ENCODE measurements at regions not wholly inside any gene's neighbourhood (a gene's known extent, or its start where the extent isn't known, plus 50 kb on each side); places are given as distances from the start of the nearest gene placed in this dataset.

GRCh38 chr19:31910224-31910623, 435.2 kb upstream of the ZNF507 start:
- DNase-seq, result no peak
- 70 to 84% methylated on average over 4 to 6 of the region's 6 CpGs for WGBS, 2 donors
- H3K27ac ChIP-seq, result peak overlapping the region in 1 of 2 donors; percentile 70

GRCh38 chr19:31911577-31911976, 433.8 kb upstream of the ZNF507 start:
- no peaks in the 10 kb centered on the region for H3K27me3 ChIP-seq
- DNase-seq, result no peak
- no peak overlapping the region for H3K4me3 ChIP-seq
- no peaks in the 10 kb centered on the region for H3K9me3 ChIP-seq
- intact Hi-C loops (cut with DNase I; ENCODE audit: low total_unique reads), result no loop called here
- H3K4me1 ChIP-seq, result peaks cover 20% of the 10 kb centered on the region
- 80 to 85% methylated on average over 6 of the region's 6 CpGs for WGBS, 2 donors
- H3K27ac ChIP-seq, result no peak overlapping the region
- no peaks in the 10 kb centered on the region for H3K36me3 ChIP-seq (ENCODE audit: low read depth, missing control alignments)
- TF ChIP-seq CTCF (IDR thresholded peaks at IDR 0.05) (no peak), POLR2A (IDR thresholded peaks at IDR 0.05) (no peak)

More at GRCh38 chr19:31910224-31910623, 435.2 kb upstream of the ZNF507 start:
- intact Hi-C loops (cut with DNase I; ENCODE audit: low total_unique reads), result no loop called here
- peaks cover 28% of the 10 kb centered on the region for H3K4me1 ChIP-seq
- H3K36me3 ChIP-seq (ENCODE audit: low read depth, missing control alignments), result no peaks in the 10 kb centered on the region
- no peak for TF ChIP-seq CTCF (IDR thresholded peaks at IDR 0.05)
- no peak for TF ChIP-seq POLR2A (IDR thresholded peaks at IDR 0.05)
- no peaks in the 10 kb centered on the region for H3K27me3 ChIP-seq
- H3K9me3 ChIP-seq, result no peaks in the 10 kb centered on the region
- H3K4me3 ChIP-seq, result no peak overlapping the region

GRCh38 chr19:31913103-31913661, 432.2 kb upstream of the ZNF507 start:
- H3K4me1 ChIP-seq, result peaks cover 11% of the 10 kb centered on the region
- intact Hi-C loops (cut with DNase I; ENCODE audit: low total_unique reads), result no loop called here
- TF ChIP-seq POLR2A (IDR thresholded peaks at IDR 0.05) (no peak), CTCF (IDR thresholded peaks at IDR 0.05) (no peak)
- H3K36me3 ChIP-seq (ENCODE audit: low read depth, missing control alignments), result no peaks in the 10 kb centered on the region
- WGBS, 2 donors, result 45 to 53% methylated on average over 7 of the region's 7 CpGs
- DNase-seq, result no peak
- H3K27ac ChIP-seq, result no peak overlapping the region
- no peaks in the 10 kb centered on the region for H3K9me3 ChIP-seq
- no peak overlapping the region for H3K4me3 ChIP-seq
- H3K27me3 ChIP-seq, result no peaks in the 10 kb centered on the region

GRCh38 chr19:31930401-31930800, 415.0 kb upstream of the ZNF507 start:
- H3K4me3 ChIP-seq, result no peak overlapping the region
- no peaks in the 10 kb centered on the region for H3K27me3 ChIP-seq
- intact Hi-C loops (cut with DNase I; ENCODE audit: low total_unique reads), result no loop called here
- no peaks in the 10 kb centered on the region for H3K4me1 ChIP-seq
- no peak for DNase-seq
- H3K9me3 ChIP-seq, result no peaks in the 10 kb centered on the region
- H3K36me3 ChIP-seq (ENCODE audit: low read depth, missing control alignments), result no peaks in the 10 kb centered on the region
- TF ChIP-seq CTCF (IDR thresholded peaks at IDR 0.05) (no peak), POLR2A (IDR thresholded peaks at IDR 0.05) (no peak)
- 93 to 97% methylated on average over 2 of the region's 2 CpGs for WGBS, 2 donors
- H3K27ac ChIP-seq, result no peak overlapping the region

GRCh38 chr19:31937983-31938382, 407.4 kb upstream of the ZNF507 start:
- H3K4me1 ChIP-seq, result no peaks in the 10 kb centered on the region
- TF ChIP-seq POLR2A (IDR thresholded peaks at IDR 0.05) (no peak), CTCF (IDR thresholded peaks at IDR 0.05) (no peak)
- H3K4me3 ChIP-seq, result no peak overlapping the region
- no peak for DNase-seq
- H3K27ac ChIP-seq, result no peak overlapping the region
- no peaks in the 10 kb centered on the region for H3K27me3 ChIP-seq
- H3K9me3 ChIP-seq, result no peaks in the 10 kb centered on the region
- intact Hi-C loops (cut with DNase I; ENCODE audit: low total_unique reads), result no loop called here
- H3K36me3 ChIP-seq (ENCODE audit: low read depth, missing control alignments), result no peaks in the 10 kb centered on the region
- 75 to 94% methylated on average over 3 of the region's 3 CpGs for WGBS, 2 donors
